LHCN-M2 (cell line): ENCODE measurements at regions not wholly inside any gene's neighbourhood (a gene's known extent, or its start where the extent isn't known, plus 50 kb on each side); places are given as distances from the start of the nearest gene placed in this dataset.

Experiments used
- DNase-seq: peaks from one replicate; pipeline ENCODE4 v3.0.0-alpha.2; 2012; ENCODE audit warnings: low read depth

GRCh38 chr14:85475113-85475512 lies 54.8 kb upstream of the FLRT2 start:
- no peak for DNase-seq

DNA sequence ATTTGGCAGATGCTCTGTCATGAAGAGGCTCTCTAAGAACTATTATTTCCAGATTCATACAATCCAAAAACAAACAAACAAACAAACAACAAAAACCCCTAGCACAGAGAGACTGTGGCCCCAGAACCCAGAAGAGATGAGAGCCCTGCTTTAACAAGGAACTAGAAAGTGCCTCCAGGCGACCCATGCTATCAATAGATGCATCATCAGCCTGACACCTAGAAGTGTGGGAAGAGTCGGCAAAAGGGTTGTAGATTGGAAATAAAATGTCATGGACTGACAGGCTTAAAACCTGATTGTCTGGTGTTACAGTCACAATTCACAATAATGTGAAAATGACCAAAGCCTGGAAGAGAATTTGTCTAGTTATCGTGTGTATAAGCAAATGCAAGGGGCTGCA lies 50.6 kb upstream of the FLRT2 start:
- no peak for DNase-seq

- no peak for DNase-seq
These were observed 50.2 kb upstream of the FLRT2 start for GRCh38 chr14:85479771-85480170.
